GM21825 (cell line): ENCODE measurements at regions not wholly inside any gene's neighbourhood (a gene's known extent, or its start where the extent isn't known, plus 50 kb on each side); places are given as distances from the start of the nearest gene placed in this dataset.

ENCODE experiments used
- ATAC-seq: cut with Tn5 transposase; IDR thresholded peaks from one replicate; pipeline ENCODE4 v1.9.1; 2021; ENCODE audit warnings: mild to moderate bottlenecking, moderate library complexity; ENCODE audit not compliant: unreplicated experiment

GRCh38 chr6:39999006-39999867, 65.0 kb upstream of the MOCS1 start:
- ATAC-seq: no peak

- no peak for ATAC-seq
These were observed 63.9 kb upstream of the MOCS1 start for GRCh38 chr6:39998126-39998525.

DNA sequence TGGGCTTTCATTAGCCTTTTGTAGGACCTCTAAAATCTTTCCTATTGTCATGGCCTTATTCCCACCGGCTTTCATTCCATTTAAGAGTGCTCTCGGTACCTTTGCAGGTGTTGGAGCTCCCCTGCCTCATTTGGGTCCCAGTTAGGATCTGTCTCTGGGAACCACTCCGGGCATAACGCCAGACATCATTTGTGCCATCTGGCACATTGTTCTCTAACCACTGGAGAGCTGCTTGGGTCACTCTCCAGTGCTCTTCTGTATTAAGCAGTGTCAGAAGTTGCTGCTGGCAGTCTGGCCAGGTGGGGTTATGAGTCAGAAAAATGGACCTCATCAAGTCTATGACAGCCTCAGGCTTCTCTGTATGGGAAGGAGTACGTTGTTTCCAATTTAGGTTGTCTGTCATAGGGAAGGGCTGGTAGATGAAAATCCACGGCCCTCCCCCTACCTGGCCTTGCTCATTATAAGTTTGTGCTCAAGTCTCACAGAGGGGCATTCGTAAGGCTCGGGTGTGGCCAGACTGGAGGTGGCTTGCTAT, 62.9 kb upstream of the MOCS1 start:
- no peak for ATAC-seq

GRCh38 chr6:39995633-39996032, 61.4 kb upstream of the MOCS1 start:
- ATAC-seq: no peak

- ATAC-seq: no peak
These were observed 58.8 kb upstream of the MOCS1 start for GRCh38 chr6:39992861-39993622.
